H9 (cell line): ENCODE measurements at regions not wholly inside any gene's neighbourhood (a gene's known extent, or its start where the extent isn't known, plus 50 kb on each side); places are given as distances from the start of the nearest gene placed in this dataset.

ENCODE experiments used
- DNase-seq: peaks from one replicate; pipeline ENCODE4 v3.0.0-alpha.2; 2017
- H2AFZ ChIP-seq: one replicate; pipeline ENCODE4 v1.6.1; 2013; ENCODE audit warnings: mild to moderate bottlenecking, low read length, control low read depth, moderate library complexity
- H2AK5ac ChIP-seq: 2 replicates; pipeline ENCODE4 v1.6.1; 2013; ENCODE audit warnings: low read length, control low read depth, mixed read lengths; ENCODE audit not compliant: insufficient read length
- H2BK120ac ChIP-seq: one replicate; pipeline ENCODE4 v1.6.1; 2013; ENCODE audit warnings: low read depth, mild to moderate bottlenecking, low read length, control low read depth, inconsistent platforms; ENCODE audit not compliant: poor library complexity, severe bottlenecking
- H2BK12ac ChIP-seq: 2 replicates; pipeline ENCODE4 v1.6.1; 2013; ENCODE audit warnings: low read length, control low read depth, mixed read lengths, low read depth; ENCODE audit not compliant: insufficient read length
- H2BK15ac ChIP-seq: 2 replicates; pipeline ENCODE4 v1.6.1; 2013; ENCODE audit warnings: low read depth, low read length, control low read depth
- H2BK20ac ChIP-seq: one replicate; pipeline ENCODE4 v1.6.1; 2013; ENCODE audit warnings: low read depth, mild to moderate bottlenecking, low read length, control low read depth, inconsistent platforms; ENCODE audit not compliant: poor library complexity, severe bottlenecking
- H2BK5ac ChIP-seq: 2 replicates; pipeline ENCODE4 v1.6.1; 2013; ENCODE audit warnings: low read length, control low read depth, mixed read lengths; ENCODE audit not compliant: insufficient read length
- H3K14ac ChIP-seq: 2 replicates; pipeline ENCODE4 v1.6.1; 2013; ENCODE audit warnings: low read length, control low read depth; ENCODE audit not compliant: insufficient read depth
- H3K18ac ChIP-seq: 2 replicates; pipeline ENCODE4 v1.6.1; 2013; ENCODE audit warnings: low read depth, mild to moderate bottlenecking, mixed read lengths, low read length, control low read depth; ENCODE audit not compliant: insufficient read length
- H3K23ac ChIP-seq: 2 replicates; pipeline ENCODE4 v1.6.1; 2013; ENCODE audit warnings: low read length, control low read depth, mixed read lengths, low read depth; ENCODE audit not compliant: insufficient read length
- H3K23me2 ChIP-seq: 2 replicates; pipeline ENCODE4 v1.6.1; 2013; ENCODE audit warnings: low read depth, mild to moderate bottlenecking, mixed read lengths, low read length, control low read depth; ENCODE audit not compliant: insufficient read length, poor library complexity, severe bottlenecking
- H3K27ac ChIP-seq: 2 replicates; pipeline ENCODE4 v1.5.1; 2013; ENCODE audit warnings: low read length, control low read depth, mixed read lengths, low read depth; ENCODE audit not compliant: insufficient read length
- H3K27me3 ChIP-seq: 2 replicates; pipeline ENCODE4 v1.6.1; 2013; ENCODE audit warnings: low read length, control low read depth, inconsistent platforms; ENCODE audit not compliant: insufficient read depth
- H3K4ac ChIP-seq: 2 replicates; pipeline ENCODE4 v1.6.1; 2013; ENCODE audit warnings: low read depth, mild to moderate bottlenecking, control low read depth, inconsistent platforms, low read length, moderate library complexity
- H3K4me1 ChIP-seq: 2 replicates; pipeline ENCODE4 v1.6.1; 2013; ENCODE audit warnings: low read length, control low read depth, inconsistent platforms; ENCODE audit not compliant: insufficient read depth
- H3K4me2 ChIP-seq: 2 replicates; pipeline ENCODE4 v1.6.1; 2013; ENCODE audit warnings: low read length, control low read depth, mixed read lengths; ENCODE audit not compliant: insufficient read length, insufficient read depth
- H3K56ac ChIP-seq: 2 replicates; pipeline ENCODE4 v1.6.1; 2013; ENCODE audit warnings: low read depth, mild to moderate bottlenecking, mixed read lengths, low read length, control low read depth; ENCODE audit not compliant: insufficient read length
- H3K79me1 ChIP-seq: 2 replicates; pipeline ENCODE4 v1.6.1; 2013; ENCODE audit warnings: low read depth, mild to moderate bottlenecking, moderate library complexity, low read length, control low read depth, inconsistent platforms; ENCODE audit not compliant: insufficient read depth, poor library complexity, severe bottlenecking
- H3K79me2 ChIP-seq: 2 replicates; pipeline ENCODE4 v1.6.1; 2013; ENCODE audit warnings: low read length, control low read depth, inconsistent platforms; ENCODE audit not compliant: insufficient read depth
- H3K9ac ChIP-seq: 2 replicates; pipeline ENCODE4 v1.6.1; 2013; ENCODE audit warnings: low read length, control low read depth, mixed read lengths; ENCODE audit not compliant: insufficient read length; ENCODE audit errors: extremely low read depth
- H3K9me3 ChIP-seq: one replicate; pipeline ENCODE4 v1.6.1; 2013; ENCODE audit warnings: low read depth, low read length, inconsistent platforms; ENCODE audit not compliant: control insufficient read depth
- H3T11ph ChIP-seq: one replicate; pipeline ENCODE4 v1.6.1; 2013; ENCODE audit warnings: mild to moderate bottlenecking, low read length, control low read depth, inconsistent platforms
- H4K20me1 ChIP-seq: one replicate; pipeline ENCODE4 v1.6.1; 2013; ENCODE audit not compliant: control insufficient read depth, insufficient read length, insufficient read depth
- H4K5ac ChIP-seq: 2 replicates; pipeline ENCODE4 v1.6.1; 2013; ENCODE audit warnings: low read depth, mild to moderate bottlenecking, mixed read lengths, low read length, control low read depth; ENCODE audit not compliant: insufficient read length
- H4K8ac ChIP-seq: replicated peaks from 2 replicates; pipeline ENCODE4 v1.6.1; 2013; ENCODE audit warnings: low read length, control low read depth, mixed read lengths, low read depth; ENCODE audit not compliant: insufficient read length
- H4K91ac ChIP-seq: 2 replicates; pipeline ENCODE4 v1.6.1; 2013; ENCODE audit warnings: low read depth, mild to moderate bottlenecking, moderate library complexity, mixed read lengths, low read length, control low read depth; ENCODE audit not compliant: insufficient read length
- H3K27ac Mint-ChIP-seq, 3 experiments: 2 replicates in 2 of 3; 3 replicates in 1 of 3; pipeline ENCODE4 v1.8.0; 2020 to 2021; ENCODE audit warnings: mixed read lengths in 3 of 3, mild to moderate bottlenecking in 1 of 3, moderate library complexity in 1 of 3
- H3K27me3 Mint-ChIP-seq: 2 replicates; pipeline ENCODE4 v1.8.0; 2021; ENCODE audit warnings: low read depth, mild to moderate bottlenecking, moderate library complexity, mixed read lengths
- H3K36me3 Mint-ChIP-seq, 3 experiments: 2 replicates in 2 of 3; 3 replicates in 1 of 3; pipeline ENCODE4 v1.8.0; 2020 to 2021; ENCODE audit warnings: low read depth in 3 of 3, mixed read lengths in 3 of 3; ENCODE audit not compliant: insufficient read depth in 1 of 3
- H3K4me1 Mint-ChIP-seq, 2 experiments: 2 replicates each; pipeline ENCODE4 v1.8.0; 2020; ENCODE audit warnings: mixed read lengths in 2 of 2
- H3K4me3 Mint-ChIP-seq, 2 experiments: 2 replicates in 1 of 2; 3 replicates in 1 of 2; pipeline ENCODE4 v1.8.0; 2020 to 2021; ENCODE audit warnings: mild to moderate bottlenecking in 2 of 2, mixed read lengths in 2 of 2, moderate library complexity in 1 of 2
- H3K9me3 Mint-ChIP-seq, 2 experiments: 2 replicates in 1 of 2; 3 replicates in 1 of 2; pipeline ENCODE4 v1.8.0; 2020; ENCODE audit warnings: mild to moderate bottlenecking in 2 of 2, mixed read lengths in 2 of 2, moderate library complexity in 1 of 2
- WGBS: extraction: QIAGEN DNeasy Blood & Tissue Kit; methylation state at CpG from one replicate; pipeline ENCODE4 v1.1.7; 2013; ENCODE audit warnings: missing lambda C conversion rate, low lambda C conversion rate, mixed read lengths; ENCODE audit not compliant: insufficient read length; ENCODE audit errors: extremely low coverage; 5-methylcytosine and 5-hydroxymethylcytosine counted together
- TF ChIP-seq, protein P1 (sequence below): fragments of 200-600 bp; sonication (generic); conservative IDR thresholded peaks from 3 replicates; pipeline ENCODE4 v1.8.0; 2021; ENCODE audit warnings: antibody characterized with exemption, mild to moderate bottlenecking

DNA sequence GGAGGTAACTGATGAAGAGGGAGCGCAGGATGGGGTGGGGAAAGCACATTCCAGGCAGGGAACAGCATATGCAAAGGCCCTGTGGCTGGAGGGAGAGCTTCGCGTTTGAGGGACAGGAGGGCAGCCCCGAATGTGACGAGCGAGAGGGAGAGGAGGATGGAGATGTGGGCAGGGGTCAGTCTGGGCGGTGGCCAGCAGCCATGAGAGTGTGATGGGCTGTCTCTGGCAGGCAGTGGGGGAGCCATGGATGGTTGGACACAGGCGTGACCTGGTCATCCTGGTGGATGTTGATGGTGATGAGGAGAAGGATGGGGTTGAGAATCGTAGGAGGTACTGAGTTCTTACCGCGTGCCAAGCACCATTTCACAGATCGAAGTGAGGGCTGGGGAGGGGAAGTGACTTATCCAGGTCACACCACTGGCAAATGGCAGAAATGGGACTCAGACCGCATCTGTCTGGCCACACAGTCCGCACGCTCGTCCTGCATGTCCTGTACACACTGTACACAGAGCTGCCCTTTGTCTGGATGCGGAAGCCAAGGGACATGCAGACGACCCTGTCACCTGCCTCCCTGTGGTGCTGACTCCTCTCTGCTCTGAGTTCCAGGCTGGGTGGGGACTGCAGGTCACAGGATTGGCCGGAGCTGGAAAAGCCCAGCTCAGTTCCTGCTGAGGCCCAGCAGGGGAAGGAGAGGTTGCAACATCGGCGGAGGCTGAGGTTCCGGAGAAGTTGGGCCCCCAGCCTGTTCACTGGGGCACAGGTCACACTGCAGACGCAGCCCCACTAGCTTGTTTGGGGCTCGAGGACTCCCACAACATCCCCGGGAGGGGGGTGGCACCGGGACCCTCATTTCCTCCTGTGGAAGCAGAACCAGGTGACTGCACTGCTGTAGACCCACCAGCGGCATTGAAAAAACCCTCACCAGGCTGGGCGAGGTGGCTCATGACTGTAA lies 165.6 kb upstream of the IER5L start:
- H3K36me3 Mint-ChIP-seq: peaks cover 0 to 5% (median 0%) of the 10 kb centered on the region in 3 experiments; a peak in 1 of 7 replicates
- Histone ChIP-seq H3K23me2 (no peaks in the 10 kb centered on the region), H3K14ac (no peak overlapping the region), H2AK5ac (no peak overlapping the region), H3K4ac (no peak overlapping the region), H4K91ac (no peak overlapping the region), H2BK5ac (no peak overlapping the region), H2BK15ac (no peak overlapping the region), H2BK12ac (no peak overlapping the region), H3K27ac (no peak overlapping the region), H3K9me3 (no peaks in the 10 kb centered on the region), H3K4me1 (no peaks in the 10 kb centered on the region; the same call in 1 of the 2 replicates), H2AFZ (no peak overlapping the region), H2BK20ac (no peak overlapping the region), H3K4me2 (no peak overlapping the region), H3K79me1 (no peaks in the 10 kb centered on the region), H4K5ac (no peak overlapping the region), H4K20me1 (no peaks in the 10 kb centered on the region), H3T11ph (no peak overlapping the region), H2BK120ac (no peak overlapping the region), H3K23ac (no peak overlapping the region), H4K8ac (no peak overlapping the region), H3K27me3 (no peaks in the 10 kb centered on the region), H3K79me2 (no peaks in the 10 kb centered on the region), H3K9ac (no peak overlapping the region), H3K18ac (no peak overlapping the region), H3K56ac (no peak overlapping the region)
- peaks cover 4 to 7% of the 10 kb centered on the region in 2 experiments for H3K4me1 Mint-ChIP-seq
- no peak for DNase-seq
- peak overlapping the region in 1 of 3 experiments; percentile 88; a peak in 2 of 7 replicates for H3K27ac Mint-ChIP-seq
- H3K27me3 Mint-ChIP-seq: no peaks in the 10 kb centered on the region
- TF ChIP-seq, protein P1, sequence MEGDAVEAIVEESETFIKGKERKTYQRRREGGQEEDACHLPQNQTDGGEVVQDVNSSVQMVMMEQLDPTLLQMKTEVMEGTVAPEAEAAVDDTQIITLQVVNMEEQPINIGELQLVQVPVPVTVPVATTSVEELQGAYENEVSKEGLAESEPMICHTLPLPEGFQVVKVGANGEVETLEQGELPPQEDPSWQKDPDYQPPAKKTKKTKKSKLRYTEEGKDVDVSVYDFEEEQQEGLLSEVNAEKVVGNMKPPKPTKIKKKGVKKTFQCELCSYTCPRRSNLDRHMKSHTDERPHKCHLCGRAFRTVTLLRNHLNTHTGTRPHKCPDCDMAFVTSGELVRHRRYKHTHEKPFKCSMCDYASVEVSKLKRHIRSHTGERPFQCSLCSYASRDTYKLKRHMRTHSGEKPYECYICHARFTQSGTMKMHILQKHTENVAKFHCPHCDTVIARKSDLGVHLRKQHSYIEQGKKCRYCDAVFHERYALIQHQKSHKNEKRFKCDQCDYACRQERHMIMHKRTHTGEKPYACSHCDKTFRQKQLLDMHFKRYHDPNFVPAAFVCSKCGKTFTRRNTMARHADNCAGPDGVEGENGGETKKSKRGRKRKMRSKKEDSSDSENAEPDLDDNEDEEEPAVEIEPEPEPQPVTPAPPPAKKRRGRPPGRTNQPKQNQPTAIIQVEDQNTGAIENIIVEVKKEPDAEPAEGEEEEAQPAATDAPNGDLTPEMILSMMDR: no peak
- no CpG with 5 or more reads among the region's 28 CpGs for WGBS
- no peaks in the 10 kb centered on the region for H3K9me3 Mint-ChIP-seq
- no peak overlapping the region; a peak in 1 of 5 replicates for H3K4me3 Mint-ChIP-seq
